Epithelial cell of esophagus (primary cell): ENCODE measurements at regions not wholly inside any gene's neighbourhood (a gene's known extent, or its start where the extent isn't known, plus 50 kb on each side); places are given as distances from the start of the nearest gene placed in this dataset.
"Not testable (repeated sequence)": the region's sequence is repeated elsewhere in the genome, so short reads cannot be mapped to it uniquely, and the experiment has no call there.

ENCODE experiments used
- DNase-seq: peaks from one replicate; pipeline ENCODE4 v3.0.0; 2010; ENCODE audit warnings: low read depth
- H3K4me3 ChIP-seq: 2 replicates; pipeline ENCODE4 v1.5.1; 2011; ENCODE audit warnings: mild to moderate bottlenecking, low read length, control low read depth
- TF ChIP-seq, protein P1 (sequence below): IDR thresholded peaks from 2 replicates; pipeline ENCODE4 v1.5.1; 2011; ENCODE audit warnings: low read depth, mild to moderate bottlenecking, low read length, control low read depth, inconsistent platforms; ENCODE audit not compliant: insufficient read depth; ENCODE audit errors: missing control alignments

DNA sequence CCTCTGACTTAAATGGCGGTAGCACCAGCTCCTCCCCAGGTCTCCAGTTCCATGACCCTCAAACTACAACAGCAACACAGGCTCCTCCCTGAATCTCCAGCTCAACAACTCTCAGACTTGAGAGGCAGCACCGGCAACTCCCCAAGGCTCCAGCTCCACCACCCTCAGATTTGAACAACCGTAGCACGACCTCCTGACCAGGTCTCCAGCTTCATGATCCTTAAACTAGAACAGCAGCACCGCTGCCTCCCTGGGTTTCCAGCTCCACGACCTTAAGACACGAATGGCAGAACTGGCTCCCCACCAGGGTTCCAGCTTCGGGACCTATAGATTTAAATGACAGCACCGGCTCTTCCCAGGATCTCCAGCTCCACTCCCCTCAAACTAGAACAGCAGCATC is 325.8 kb downstream of the PREX1 start:
- TF ChIP-seq, protein P1, sequence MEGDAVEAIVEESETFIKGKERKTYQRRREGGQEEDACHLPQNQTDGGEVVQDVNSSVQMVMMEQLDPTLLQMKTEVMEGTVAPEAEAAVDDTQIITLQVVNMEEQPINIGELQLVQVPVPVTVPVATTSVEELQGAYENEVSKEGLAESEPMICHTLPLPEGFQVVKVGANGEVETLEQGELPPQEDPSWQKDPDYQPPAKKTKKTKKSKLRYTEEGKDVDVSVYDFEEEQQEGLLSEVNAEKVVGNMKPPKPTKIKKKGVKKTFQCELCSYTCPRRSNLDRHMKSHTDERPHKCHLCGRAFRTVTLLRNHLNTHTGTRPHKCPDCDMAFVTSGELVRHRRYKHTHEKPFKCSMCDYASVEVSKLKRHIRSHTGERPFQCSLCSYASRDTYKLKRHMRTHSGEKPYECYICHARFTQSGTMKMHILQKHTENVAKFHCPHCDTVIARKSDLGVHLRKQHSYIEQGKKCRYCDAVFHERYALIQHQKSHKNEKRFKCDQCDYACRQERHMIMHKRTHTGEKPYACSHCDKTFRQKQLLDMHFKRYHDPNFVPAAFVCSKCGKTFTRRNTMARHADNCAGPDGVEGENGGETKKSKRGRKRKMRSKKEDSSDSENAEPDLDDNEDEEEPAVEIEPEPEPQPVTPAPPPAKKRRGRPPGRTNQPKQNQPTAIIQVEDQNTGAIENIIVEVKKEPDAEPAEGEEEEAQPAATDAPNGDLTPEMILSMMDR: no peak
- DNase-seq: no peak

DNA sequence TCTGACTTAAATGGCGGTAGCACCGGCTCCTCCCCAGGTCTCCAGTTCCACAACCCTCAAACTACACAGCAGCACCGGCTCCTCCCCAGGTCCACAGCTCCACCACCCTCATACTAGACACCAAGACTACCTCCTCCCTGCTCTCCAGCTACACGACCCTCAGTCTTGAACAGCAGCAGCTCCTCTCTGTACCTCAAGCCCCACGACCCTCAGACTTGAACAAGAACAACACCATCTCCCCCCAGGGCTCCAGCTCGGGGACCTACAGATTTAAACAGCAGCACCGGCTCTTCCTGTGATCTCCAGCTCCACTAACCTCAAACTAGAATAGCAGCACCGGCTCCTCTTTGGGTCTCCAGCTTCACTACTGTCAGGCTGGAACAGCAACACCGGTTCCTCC is 326.9 kb downstream of the PREX1 start:
- DNase-seq, H3K4me3 ChIP-seq: not testable (repeated sequence)

More for the DNA sequence above, 325.8 kb downstream of the PREX1 start:
- H3K4me3 ChIP-seq: no peak overlapping the region

DNA sequence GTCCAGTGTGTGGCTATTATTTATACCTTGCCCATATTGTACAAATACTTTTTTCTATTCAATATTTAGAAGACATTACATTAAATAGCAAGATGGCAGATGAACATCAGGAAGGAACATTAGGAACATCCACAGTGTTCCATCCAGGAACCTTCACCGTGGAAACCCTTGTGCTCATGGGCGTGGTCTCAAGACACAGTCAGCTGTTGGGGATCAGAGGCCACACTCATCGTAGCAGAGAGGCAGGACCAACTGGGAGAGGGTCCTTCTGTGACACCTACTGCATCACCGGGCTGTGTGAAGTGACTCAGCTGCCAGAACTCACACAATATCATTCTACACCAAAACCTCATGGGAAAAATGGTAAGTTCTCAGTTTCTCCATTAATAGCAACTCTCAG is 328.9 kb downstream of the PREX1 start:
- H3K4me3 ChIP-seq, DNase-seq: not testable (repeated sequence)

DNA sequence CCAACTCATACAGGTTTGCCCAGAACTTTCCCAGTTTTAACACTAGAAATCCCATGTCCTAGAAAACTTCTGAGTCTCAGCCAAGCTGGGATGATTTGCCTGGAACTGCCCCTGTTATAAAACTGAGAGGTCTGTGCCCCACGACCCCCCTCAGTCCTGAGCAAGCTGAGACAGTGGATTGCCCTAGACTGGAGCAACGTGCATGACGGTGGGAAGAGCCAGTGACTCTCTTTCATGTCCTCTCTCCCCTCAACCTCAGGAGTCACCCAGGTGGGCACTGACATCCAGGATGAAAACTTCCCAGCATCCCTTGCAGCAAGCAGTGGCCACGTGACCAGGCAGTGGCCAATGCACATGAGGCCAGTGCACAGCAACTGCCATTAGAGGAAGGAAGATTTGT is 329.7 kb downstream of the PREX1 start:
- not testable (repeated sequence) for DNase-seq, H3K4me3 ChIP-seq

DNA sequence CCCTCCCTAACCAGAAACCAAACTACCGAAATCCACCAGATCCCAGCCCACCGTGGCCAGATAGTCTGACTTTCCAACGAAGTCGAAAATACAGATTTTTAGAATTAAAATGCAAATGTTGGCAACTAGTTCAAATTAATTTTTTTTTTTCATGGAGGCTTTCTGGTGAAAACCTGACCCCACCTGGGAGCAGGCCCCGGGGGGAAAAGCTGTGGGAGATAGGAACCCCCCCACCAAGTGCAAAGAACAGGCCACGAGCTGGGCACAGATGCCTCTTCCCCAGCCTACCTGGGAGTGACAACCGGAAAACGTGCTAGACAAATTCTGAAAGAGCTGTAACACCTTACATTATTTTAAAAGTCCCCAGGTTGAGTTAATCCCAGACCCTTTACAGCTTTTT is 333.8 kb downstream of the PREX1 start:
- TF ChIP-seq, protein P1: no peak
- no peak overlapping the region for H3K4me3 ChIP-seq
- DNase-seq: no peak

DNA sequence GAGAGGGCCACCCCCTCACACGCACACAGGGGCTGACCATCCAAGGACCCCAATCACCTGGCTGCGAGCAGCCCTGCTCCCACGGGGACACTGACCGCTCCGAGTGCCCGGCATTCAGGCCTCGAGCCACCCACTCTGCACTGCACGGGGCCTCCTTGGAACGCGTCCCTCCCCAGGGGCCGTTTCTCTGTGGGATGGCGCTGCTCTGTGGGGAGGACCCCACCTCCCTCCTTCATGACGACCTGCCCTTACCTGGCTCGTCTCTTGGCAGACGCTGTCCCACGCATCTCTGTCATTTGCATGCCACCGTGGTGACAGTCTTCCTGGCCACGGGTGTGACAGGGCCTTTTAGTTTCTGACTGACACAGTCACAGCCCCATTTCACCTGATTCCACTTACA is 334.5 kb downstream of the PREX1 start:
- not testable (repeated sequence) for DNase-seq, H3K4me3 ChIP-seq

DNA sequence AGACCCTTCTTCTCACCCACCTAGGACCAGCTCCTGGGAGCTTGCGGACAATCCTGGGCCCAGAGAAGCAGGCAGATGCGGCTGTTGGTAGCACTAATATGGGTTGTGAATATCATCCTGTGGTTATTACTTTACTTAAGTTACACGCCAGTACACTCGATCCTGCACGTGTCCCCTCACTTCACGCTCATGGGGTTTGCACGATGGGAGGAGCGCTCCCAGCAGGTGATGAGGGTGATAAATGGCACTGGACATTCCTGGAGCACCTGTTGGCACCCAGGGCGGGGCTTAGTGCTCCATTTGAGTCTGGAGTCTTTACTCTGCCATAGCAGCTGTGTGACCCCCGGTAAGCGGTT is 335.1 kb downstream of the PREX1 start:
- DNase-seq: no peak
- TF ChIP-seq, protein P1: no peak
- no peak overlapping the region for H3K4me3 ChIP-seq

DNA sequence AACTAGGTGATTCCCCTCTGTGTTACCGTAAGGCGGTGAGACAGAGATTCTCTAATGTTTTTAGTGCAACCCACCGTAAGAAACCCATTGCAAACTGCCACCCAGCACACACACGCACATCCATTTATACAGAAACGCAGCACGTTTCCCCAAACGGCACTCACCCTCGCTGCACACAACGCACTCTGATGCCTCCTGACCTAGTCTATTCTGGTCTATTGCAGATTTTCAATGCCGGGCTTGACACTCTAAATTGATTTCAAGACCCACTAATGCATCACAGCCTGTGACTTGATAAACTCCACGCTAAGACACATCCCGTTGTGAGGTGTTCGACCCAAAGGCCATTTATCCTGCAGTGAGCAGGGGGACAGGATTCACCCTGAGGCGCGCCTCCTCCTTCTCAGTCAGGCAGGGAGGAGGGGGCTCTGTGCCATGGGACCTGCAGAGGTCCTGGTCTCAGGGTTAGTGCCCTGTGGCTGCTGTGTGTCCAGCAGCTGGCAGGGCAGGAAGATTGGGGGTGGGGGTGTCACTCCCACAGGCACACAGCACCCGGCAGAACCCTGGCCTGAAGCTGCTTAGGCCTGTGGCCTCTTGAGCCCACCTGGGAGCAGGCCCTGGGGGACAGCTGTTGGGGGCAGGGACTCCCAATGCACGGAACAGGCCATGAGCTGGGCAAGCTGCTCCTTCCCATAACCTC is 335.6 kb downstream of the PREX1 start:
- TF ChIP-seq, protein P1: no peak
- no peak overlapping the region for H3K4me3 ChIP-seq
- no peak for DNase-seq

DNA sequence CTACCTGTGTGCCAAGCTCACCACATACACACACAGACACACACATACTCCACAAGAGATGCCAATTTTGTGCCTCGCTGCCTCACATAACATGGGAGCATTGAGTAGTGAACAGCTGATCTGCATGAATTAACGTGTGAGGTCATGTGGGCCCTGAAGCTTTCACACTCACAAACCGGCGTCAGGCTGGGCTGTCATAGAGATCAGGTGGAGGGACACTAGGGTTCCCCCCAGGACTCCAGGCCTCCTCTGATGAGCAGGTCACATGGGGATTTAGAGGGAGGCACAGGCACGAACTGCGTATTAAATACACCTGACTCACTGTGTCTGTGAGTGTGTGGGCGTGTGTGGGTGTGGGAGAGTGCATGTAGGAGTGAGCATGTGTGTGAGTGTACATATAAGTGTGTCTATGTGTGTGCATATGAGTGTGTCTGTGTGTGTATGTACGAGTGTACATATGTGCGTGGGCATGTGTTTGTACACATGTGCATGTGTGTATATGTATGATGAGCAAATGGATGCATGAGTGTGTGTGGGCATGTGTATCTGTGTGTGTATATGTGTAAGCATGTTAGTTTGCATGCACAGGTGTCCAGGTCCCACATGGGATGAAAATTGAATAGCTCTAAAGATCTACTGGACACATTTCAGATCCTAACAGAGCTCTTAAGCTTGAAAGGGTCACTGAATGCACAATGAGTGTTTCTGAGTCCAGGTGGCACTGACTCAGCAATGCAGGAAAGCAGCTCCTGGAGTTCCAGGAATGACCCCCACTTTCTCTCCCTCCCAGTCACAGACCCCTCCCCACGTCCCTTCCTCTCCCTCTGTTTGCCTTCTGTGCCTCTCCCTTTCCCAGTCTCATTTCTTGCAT is 336.6 kb downstream of the PREX1 start:
- TF ChIP-seq, protein P1: no peak
- DNase-seq: no peak
- H3K4me3 ChIP-seq: no peak overlapping the region

DNA sequence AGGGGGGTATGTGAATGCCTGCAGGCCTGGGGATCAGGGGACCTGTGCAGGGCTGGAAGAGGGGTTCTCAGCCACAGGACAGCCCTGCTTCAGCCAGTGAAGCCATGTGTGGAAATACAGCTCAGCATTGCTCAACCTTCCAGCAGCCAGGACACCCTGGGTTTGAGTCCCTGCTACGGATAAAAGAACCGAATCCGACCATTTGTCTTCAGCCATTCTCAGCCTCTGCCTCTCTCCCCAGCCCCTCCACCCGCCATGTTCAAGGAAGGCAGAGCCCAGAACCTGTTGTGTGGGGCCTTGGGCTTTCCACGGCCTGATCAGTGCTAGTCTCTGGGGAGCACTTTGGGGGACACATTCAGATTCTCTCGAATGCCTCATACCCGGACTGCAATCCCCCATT is 337.5 kb downstream of the PREX1 start:
- not testable (repeated sequence) for DNase-seq

More for the DNA sequence above, 337.5 kb downstream of the PREX1 start:
- not testable (repeated sequence) for H3K4me3 ChIP-seq
